ENCODE measurements at regions not wholly inside any gene's neighbourhood (a gene's known extent, or its start where the extent isn't known, plus 50 kb on each side); places are given as distances from the start of the nearest gene placed in this dataset.

GRCh38 chr3:72169561-72170472, 384.9 kb upstream of the PROK2 start:
- Histone ChIP-seq H2BK15ac (ENCODE audit: low read length) (no peak overlapping the region), H3K36me3 (ENCODE audit: control insufficient read depth in 2 of 4, insufficient read depth in 4 of 4, low read length in 3 of 4) (no peaks in the 10 kb centered on the region), H2BK5ac (ENCODE audit: low read depth, low read length) (no peak overlapping the region), H3K9ac (replicated peaks in 1 of 4; ENCODE audit: extremely low read depth in 1 of 4, low read depth in 3 of 4, low read length in 3 of 4) (no peak overlapping the region), H3K4ac (replicated peaks; ENCODE audit: insufficient read length, low read depth, low read length) (no peak overlapping the region), H3K14ac (ENCODE audit: insufficient read length) (no peak overlapping the region), H2BK12ac (ENCODE audit: low read depth, low read length) (no peak overlapping the region), H3K27ac (ENCODE audit: low read depth, low read length) (no peak overlapping the region), H2BK20ac (ENCODE audit: low read length) (no peak overlapping the region), H3K79me2 (ENCODE audit: control insufficient read depth in 1 of 2, insufficient read depth in 2 of 2, low read length in 2 of 2) (no peaks in the 10 kb centered on the region), H4K5ac (ENCODE audit: insufficient read length, low read depth, low read length) (no peak overlapping the region), H3K56ac (replicated peaks; ENCODE audit: insufficient read length, low read depth, low read length) (no peak overlapping the region), H2AK5ac (ENCODE audit: low read depth, low read length) (no peak overlapping the region), H3K23ac (ENCODE audit: insufficient read length) (no peak overlapping the region), H3K18ac (ENCODE audit: extremely low read depth, low read length) (no peak overlapping the region), H3K4me1 (replicated peaks in 1 of 4; ENCODE audit: control insufficient read depth in 3 of 4, insufficient read depth in 4 of 4, low read length in 3 of 4) (no peaks in the 10 kb centered on the region), H2AFZ (ENCODE audit: low read length) (no peak overlapping the region), H4K8ac (ENCODE audit: extremely low read depth, insufficient read depth, low read length) (no peak overlapping the region; the same call in 1 of the 2 replicates), H3K79me1 (ENCODE audit: low read depth, low read length) (no peaks in the 10 kb centered on the region), H3K23me2 (ENCODE audit: low read depth, low read length) (no peaks in the 10 kb centered on the region), H3K4me3 (ENCODE audit: extremely low read depth in 1 of 4, insufficient read depth in 2 of 4, low read depth in 3 of 4, low read length in 4 of 4) (no peak overlapping the region), H3K4me2 (ENCODE audit: insufficient read depth in 1 of 2, low read depth in 2 of 2, low read length in 2 of 2) (no peak overlapping the region), H3K27me3 (replicated peaks in 1 of 4; ENCODE audit: control insufficient read depth in 3 of 4, extremely low read depth in 1 of 4, insufficient read depth in 3 of 4, low read length in 3 of 4) (no peaks in the 10 kb centered on the region; a peak in 1 of 7 replicates), H2BK120ac (replicated peaks; ENCODE audit: low read depth, low read length) (no peak overlapping the region), H4K20me1 (replicated peaks in 1 of 2; ENCODE audit: control insufficient read depth in 1 of 2, insufficient read depth in 2 of 2, low read length in 2 of 2) (no peaks in the 10 kb centered on the region), H4K91ac (replicated peaks; ENCODE audit: insufficient read length, low read length) (no peak overlapping the region), H3K9me3 (ENCODE audit: insufficient read depth in 2 of 2, low read depth in 1 of 2, low read length in 1 of 2) (no peaks in the 10 kb centered on the region)
- WGBS, 2 experiments (ENCODE audit: extremely low coverage in 1 of 2, insufficient coverage in 1 of 2, insufficient read length in 1 of 2, insufficient replicate concordance in 2 of 2, low coverage in 1 of 2, low lambda C conversion rate in 2 of 2, missing lambda C conversion rate in 1 of 2), result 93% methylated on average over 5 of the region's 5 CpGs; no CpG with 5 or more reads in 1 of the 2 experiments
- ChIA-PET CTCF (ENCODE audit: partially characterized antibody) (interaction anchor here (0.6 to 1.3 kb wide), 5 partner anchors 11 to 294 kb away, joined by 3 to 4 read pairs (median 3); no protein-coding TSS in a partner anchor), POLR2A (ENCODE audit: partially characterized antibody) (no interaction called here)
- DNase-seq (ENCODE audit: low read depth in 1 of 2, low spot score in 2 of 2) (no peak), FAIRE-seq (no peak)
- TF ChIP-seq RXRA (IDR thresholded peaks at IDR 0.05; ENCODE audit: insufficient read depth, low read depth, low read length) (no peak), BRCA1 (IDR thresholded peaks at IDR 0.05; ENCODE audit: low read depth, low read length) (no peak), GTF2F1 (IDR thresholded peaks at IDR 0.05; ENCODE audit: borderline replicate concordance, low read depth, low read length) (no peak), MAX (IDR thresholded peaks at IDR 0.05) (no peak), SRF (IDR thresholded peaks at IDR 0.05; ENCODE audit: low read depth, low read length) (no peak), EGR1 (IDR thresholded peaks at IDR 0.05; ENCODE audit: borderline replicate concordance, low read depth, low read length) (no peak), BCL11A (IDR thresholded peaks at IDR 0.05; ENCODE audit: low read depth in 2 of 2, low read length in 2 of 2) (no peak), SP1 (IDR thresholded peaks at IDR 0.05; ENCODE audit: low read depth, low read length) (no peak), EZH2 (IDR thresholded peaks at IDR 0.05; ENCODE audit: low read depth, low read length, severe bottlenecking) (no peak), E2F6 (IDR thresholded peaks at IDR 0.05) (no peak), HDAC2 (IDR thresholded peaks at IDR 0.05; ENCODE audit: borderline replicate concordance in 1 of 2, low read depth in 2 of 2, low read length in 2 of 2) (no peak)

Measured in H1 (cell line).